ENCODE measurements at regions not wholly inside any gene's neighbourhood (a gene's known extent, or its start where the extent isn't known, plus 50 kb on each side); places are given as distances from the start of the nearest gene placed in this dataset.

- DNase-seq (ENCODE audit: low spot score), result no peak
Measured at GRCh38 chr13:21757763-21758162, 86.9 kb downstream of the FGF9 start.

DNA sequence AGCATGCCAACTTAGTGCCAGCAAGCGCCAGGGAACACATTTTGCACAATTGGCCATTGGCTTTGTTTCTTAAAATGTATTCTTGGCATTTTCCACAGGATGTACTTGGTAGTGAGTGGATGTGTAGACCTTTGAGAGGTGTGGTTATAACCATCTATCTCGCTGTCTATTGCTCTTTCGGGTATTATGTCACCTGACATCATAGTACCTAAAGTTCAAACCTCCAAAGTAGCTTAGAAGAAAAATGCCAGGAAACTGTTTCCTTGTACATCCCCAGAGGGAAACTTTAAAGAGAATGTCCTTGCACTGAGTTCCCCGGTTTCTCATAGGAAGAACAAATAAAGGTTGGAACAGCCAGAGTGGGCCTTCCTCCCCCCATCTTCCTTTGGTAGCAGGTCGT lies 87.6 kb downstream of the FGF9 start:
- DNase-seq (ENCODE audit: low spot score), result no peak

GRCh38 chr13:21759463-21759862 lies 88.6 kb downstream of the FGF9 start:
- no peak for DNase-seq (ENCODE audit: low spot score)

- DNase-seq (ENCODE audit: low spot score), result no peak
Measured at GRCh38 chr13:21759911-21760310, 89.0 kb downstream of the FGF9 start.

DNA sequence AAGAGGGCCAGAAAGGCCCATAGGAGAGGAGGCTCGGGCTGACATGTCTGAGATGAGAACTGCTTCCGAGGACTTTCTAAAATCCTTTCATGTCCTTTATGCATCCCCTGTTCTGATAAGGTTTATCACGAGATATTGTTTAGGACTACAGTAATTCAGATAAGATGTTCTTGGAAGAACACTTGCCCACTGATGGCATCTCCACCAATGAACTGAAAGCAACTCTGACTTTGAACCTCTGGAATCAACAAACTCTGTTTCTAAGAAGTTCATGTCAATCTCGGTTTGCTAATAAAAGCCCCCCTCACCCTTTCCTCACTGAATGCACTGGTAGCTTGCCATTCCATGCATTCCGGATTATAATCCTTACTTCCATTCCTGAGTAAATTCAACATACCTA lies 90.9 kb downstream of the FGF9 start:
- no peak for DNase-seq (ENCODE audit: low spot score)

DNA sequence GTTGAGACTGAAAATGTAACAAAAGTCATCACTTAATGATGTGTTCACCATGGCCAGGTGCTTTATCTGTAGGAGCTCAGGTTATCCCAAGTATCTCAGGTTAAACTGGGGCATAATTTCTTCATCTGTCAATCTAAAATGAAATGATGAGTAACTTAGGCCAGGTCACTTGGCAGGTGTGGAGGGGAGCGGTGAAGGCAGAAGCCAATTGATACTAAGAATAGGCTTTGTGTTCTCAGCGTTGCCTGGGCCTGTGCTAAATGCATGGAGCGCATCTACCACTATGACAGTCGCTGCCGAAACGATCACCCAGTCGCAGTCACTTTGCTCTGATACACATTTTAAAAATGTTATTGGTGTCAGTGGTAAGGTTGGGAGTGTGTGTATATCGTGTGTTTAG lies 91.6 kb downstream of the FGF9 start:
- DNase-seq (ENCODE audit: low spot score), result no peak

- no peak for DNase-seq (ENCODE audit: low spot score)
Measured at GRCh38 chr13:21767032-21767431, 96.2 kb downstream of the FGF9 start.

DNA sequence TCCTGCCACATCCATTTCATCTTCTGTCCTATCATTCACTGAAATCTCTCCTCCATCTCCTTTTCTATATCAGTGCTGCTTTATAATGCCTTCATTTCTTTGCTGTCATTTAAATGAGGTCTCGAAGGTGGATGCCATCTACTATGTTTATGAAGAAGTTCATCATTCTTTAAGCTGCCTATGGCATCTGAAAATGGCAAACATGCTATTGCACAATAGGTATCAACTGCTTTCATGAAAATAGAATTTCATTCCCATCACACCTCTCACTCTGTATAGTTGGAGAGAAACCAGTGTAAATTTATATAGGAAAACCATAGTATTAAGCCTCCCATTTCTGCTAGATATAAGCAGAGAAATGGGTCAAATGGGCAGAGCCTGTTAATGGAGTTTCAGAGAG lies 100.2 kb downstream of the FGF9 start:
- no peak for DNase-seq (ENCODE audit: low spot score)

- no peak for DNase-seq (ENCODE audit: low spot score)
Measured at GRCh38 chr13:21777166-21777565, 106.3 kb downstream of the FGF9 start.

- DNase-seq (ENCODE audit: low spot score), result no peak
Measured at GRCh38 chr13:21777813-21778212, 106.9 kb downstream of the FGF9 start.

- no peak for DNase-seq (ENCODE audit: low spot score)
Measured at GRCh38 chr13:21782736-21783135, 111.9 kb downstream of the FGF9 start.

GRCh38 chr13:21785990-21786389 lies 115.1 kb downstream of the FGF9 start:
- DNase-seq (ENCODE audit: low spot score), result no peak

- DNase-seq (ENCODE audit: low spot score), result no peak
Measured at GRCh38 chr13:21796066-21796465, 125.2 kb downstream of the FGF9 start.

DNA sequence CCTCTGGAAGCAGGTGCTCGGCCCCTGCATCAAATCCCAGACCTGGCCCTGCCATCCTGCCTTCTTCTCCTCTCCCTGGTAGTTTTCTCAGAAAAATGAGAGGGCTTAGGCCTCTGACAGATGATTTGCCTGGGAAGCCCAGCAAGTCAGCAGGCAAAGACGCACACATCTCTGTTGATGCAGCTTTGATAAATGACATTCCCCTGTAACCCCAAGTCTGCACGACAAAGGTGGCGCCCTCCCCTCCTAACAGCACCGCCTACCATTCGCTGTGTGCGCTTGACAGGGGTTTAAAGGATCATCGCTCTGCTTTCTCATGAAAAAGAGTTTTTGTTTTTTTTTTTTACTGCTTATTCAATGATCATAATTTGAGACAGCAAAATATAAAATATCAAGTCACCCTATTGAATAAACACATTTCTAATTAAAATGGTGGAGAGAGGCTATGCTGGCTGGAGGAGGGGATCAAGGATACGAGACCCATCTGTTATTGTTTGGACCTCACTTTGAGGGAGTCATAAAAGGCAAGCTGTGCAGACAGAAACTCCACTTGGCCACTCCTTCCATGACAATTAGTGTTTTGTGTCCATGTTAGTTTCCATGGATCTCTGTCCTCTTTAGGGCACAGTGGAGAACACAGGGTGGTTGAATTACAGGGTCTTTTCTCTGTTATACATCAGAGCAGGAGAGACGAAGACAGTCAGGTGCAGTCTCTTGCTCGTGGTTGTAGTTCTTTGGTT lies 126.1 kb downstream of the FGF9 start:
- DNase-seq (ENCODE audit: low spot score), result no peak

- no peak for DNase-seq (ENCODE audit: low spot score)
Measured at GRCh38 chr13:21797736-21798135, 126.9 kb downstream of the FGF9 start.

GRCh38 chr13:21798181-21798580 lies 127.3 kb downstream of the FGF9 start:
- DNase-seq (ENCODE audit: low spot score), result no peak

DNA sequence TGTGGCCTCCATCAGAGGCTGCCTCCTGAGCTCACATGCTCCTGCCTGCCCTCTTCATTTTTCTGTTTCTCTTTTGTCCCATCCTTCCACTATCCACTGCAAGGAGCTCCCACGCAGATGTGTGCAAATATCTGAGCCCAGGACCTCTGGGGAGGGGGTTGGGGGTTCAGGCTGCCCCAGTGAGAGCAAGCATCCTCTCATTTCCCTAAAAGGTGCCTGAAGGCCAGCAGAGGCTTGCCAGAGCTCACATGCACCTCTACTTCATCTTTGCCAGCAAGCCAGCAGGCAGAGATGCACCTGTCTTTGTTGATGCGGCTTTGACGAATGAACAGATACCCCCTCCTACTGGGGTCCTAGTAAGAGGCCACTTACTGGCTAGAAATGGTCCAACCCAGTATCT lies 128.8 kb downstream of the FGF9 start:
- DNase-seq (ENCODE audit: low spot score), result no peak

- DNase-seq (ENCODE audit: low spot score), result no peak
Measured at GRCh38 chr13:21800837-21801616, 130.2 kb downstream of the FGF9 start.

DNA sequence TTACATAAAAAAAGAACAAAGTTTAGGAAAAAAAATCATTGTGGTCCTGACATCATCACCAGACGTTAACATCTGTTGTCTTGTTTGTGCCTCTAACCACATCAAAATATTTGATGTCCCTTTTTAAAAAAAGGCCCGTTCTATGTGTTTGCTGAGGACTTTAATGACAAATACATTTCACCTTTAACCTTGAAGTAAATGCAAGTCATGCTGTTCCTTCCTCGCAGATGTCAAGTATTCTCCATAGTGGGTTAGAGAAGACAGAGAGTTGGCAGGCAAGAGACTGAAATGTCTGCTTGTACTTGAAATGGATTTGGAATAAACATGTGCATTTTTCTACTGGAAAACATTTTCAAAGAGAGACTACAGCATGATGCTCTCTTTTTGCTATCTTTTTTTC lies 134.9 kb downstream of the FGF9 start:
- no peak for DNase-seq (ENCODE audit: low spot score)

- DNase-seq (ENCODE audit: low spot score), result no peak
Measured at GRCh38 chr13:21812192-21812626, 141.3 kb downstream of the FGF9 start.

GRCh38 chr13:21813110-21813509 lies 142.2 kb downstream of the FGF9 start:
- DNase-seq (ENCODE audit: low spot score), result no peak

DNA sequence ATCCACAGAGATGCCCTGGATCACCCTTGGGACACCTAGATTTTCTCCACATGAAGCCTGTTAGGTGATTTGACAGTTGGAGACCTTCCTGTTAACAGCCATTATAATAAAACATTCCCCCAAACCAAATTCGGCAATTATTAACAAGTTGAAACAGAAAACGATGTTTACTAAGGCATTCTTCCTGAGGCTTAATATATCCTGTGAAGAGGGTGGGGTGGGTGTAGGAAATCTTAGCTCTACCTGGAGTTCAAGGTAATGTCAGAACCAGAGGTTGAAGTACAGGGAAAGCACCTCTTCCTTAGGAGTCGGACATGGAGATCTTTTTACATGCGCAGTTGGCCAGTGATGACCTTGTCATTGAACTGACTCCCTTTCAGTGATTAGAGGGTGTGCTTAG lies 143.0 kb downstream of the FGF9 start:
- DNase-seq (ENCODE audit: low spot score), result no peak

DNA sequence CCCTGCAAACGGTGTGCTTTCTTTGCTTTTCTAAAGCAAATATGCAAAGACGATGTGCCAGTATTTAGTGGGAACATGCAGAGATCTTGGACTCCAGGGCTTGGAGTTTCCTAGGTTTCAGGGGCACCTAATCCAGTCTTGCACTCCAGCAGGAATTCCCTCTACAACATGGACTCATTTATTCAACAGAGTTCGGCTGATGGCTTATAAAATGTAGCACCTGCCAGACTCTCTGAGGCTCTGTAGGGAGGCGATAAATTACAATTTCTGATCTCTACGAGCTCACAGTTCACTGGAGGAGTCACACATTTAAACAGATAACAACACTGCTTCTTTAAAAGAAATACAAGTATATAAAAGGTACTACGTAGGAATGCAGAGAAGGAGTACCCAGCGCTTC lies 143.7 kb downstream of the FGF9 start:
- no peak for DNase-seq (ENCODE audit: low spot score)

Measured in A172 (cell line).